HG03196 (cell line): ENCODE measurements at regions not wholly inside any gene's neighbourhood (a gene's known extent, or its start where the extent isn't known, plus 50 kb on each side); places are given as distances from the start of the nearest gene placed in this dataset.

Experiments used
- ATAC-seq: cut with Tn5 transposase; IDR thresholded peaks from one replicate; pipeline ENCODE4 v1.9.1; 2021; ENCODE audit not compliant: unreplicated experiment

DNA sequence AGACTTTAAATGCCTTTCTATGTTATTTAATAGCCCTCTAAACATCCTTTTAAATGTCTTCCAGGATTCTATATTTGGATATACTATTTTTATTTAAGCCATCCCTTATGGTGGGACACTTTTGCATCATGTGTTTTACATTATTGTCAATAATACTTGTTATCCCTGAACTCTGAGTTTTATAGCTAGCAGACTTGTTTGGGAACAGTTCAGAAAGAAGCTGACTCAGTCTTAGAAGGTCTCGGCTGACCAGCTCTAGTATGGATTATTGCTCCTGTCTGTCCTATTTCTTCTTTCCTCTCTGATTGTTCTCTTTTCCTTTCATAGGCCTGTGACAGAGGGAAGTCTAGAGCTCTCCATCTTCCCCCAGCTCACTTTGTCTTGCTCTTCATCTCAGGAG is 77.3 kb upstream of the CXCR4 start:
- no peak for ATAC-seq

DNA sequence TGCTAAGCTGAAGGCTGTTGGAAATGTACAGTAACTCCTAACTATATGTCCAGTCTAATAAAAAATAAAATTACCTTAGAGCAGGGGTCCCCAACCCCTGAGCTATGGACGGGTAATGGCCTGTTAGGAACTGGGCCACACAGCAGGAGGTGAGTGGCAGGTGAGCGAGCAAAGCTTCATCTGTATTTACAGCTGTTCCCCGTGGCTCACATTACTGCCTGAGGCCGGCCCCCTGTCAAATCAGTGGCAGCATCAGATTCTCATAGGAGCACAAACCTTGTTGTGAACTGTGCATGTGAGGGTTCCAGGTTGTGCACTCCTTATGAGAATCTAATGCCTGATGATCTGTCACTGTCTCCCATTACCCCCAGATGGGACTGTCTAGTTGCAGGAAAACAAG is 73.1 kb upstream of the CXCR4 start:
- ATAC-seq: no peak

DNA sequence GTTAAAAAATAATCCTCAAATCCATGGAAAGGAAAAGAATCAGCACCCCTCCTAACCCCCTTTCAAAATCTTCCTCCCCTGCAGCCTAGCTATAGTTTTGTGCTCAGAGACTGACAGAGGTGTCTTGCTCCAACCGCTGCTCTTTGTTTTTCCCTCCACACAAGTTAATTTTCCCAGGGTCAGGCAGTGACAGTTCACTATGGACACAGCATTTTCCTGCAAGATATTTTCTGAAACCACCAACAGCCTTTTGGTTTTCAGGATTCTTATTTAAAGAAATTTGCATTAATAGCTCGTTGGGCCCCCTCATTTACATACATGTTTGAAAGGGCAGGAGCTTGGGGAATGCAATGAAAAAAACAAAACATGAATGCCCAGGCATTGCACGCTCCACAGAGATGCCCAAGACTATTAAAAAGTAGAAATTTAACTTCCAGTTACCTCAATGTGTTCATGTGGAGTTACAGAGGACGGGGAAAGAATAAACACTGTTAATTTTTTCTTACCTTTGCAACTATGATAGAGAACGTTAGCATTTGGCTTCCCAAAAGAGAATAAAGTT is 71.4 kb upstream of the CXCR4 start:
- ATAC-seq: no peak

DNA sequence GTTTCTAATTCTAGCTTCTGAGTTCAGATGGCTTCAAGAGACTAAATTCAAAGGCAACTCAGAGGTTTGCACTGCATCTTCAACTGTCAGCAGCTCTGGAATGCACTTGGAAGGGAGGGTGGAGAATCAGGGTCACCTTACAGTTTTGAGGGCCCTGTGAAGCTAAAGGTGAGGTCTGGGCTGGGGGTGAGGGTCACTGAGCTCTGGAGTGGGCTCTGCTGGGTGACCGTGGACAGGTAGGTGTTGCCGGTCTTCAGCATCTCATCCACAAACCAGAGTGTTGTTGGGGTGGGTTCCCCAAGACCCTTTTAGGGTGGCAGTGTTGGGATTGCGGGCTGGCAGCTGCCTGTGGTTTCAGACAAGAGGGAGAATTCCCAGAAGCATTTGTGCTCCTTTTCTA is 70.1 kb upstream of the CXCR4 start:
- ATAC-seq: no peak

DNA sequence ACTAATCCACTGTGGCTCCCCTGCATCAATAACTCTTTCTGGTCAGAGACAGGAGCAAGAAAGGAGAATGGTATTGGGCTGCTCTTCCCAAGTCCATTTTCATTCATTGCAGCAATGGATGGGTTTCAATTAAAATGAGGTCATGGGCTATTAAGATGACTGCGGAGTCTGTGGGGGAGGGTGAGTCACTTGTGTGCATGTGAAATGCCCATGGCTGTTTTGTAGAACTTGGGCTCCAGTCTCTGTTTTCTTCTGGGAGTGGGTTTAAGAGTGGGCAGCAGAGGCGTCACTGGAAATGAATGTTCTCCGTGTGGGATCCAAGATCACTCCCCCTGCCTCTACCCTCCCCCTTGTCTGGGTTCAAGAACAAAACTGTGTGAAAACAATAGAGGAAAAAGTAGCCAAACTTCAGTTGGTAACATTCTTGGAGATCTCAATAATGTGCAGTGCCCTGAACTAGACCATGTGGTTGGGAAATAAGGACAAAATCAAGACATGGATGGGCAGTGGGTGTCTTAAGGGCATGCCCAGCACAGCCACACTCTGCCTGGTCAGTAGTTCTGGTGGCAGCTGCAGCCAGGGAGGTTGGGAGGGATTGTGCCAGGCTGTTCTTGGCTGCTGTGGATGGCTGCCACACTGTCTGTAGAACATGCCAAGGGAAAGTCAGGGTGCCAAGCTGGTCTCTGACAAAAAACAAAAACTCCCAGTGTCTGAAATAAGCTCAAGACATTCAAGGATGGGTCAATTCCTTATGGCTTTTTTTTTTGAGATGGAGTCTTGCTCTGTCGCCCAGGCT is 68.2 kb upstream of the CXCR4 start:
- ATAC-seq: no peak

DNA sequence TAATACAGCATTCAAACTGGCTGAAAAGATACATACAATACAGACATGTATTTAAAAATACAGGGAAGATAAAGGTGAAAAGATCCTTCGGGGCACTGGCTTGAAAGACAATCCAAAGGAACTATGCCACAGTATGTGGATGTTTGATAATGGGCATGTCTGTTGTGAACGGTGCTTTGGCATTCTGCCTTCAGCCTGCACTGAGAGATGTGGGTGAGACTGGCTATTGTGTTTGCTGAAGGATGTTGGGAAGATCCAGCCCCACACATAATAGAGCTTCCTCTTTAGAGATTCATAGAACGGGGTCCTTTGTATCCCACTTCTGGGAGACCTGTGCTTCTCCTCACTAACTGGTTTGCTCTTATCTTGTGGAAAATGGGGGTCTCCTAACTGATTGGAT is 65.1 kb upstream of the CXCR4 start:
- ATAC-seq: no peak

DNA sequence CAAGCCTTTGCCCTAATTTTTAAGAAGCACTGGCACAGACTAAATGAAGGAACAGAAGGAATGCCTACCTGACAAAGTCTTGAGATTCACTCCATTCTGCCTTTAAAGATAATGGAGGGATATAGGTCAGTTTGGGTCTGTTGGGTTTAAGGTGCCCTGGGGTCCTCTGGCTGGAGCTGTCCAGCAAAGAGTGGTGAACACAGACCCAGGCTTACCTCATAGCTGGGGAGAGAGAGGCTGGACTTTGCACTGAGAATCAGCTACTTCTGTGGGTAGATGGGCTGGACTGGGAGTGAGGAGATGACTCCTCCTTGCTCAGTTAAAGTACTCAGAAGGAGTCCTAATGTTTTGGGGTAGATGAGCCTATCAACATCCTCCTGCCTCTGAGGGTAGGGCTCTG is 64.4 kb upstream of the CXCR4 start:
- ATAC-seq: no peak

DNA sequence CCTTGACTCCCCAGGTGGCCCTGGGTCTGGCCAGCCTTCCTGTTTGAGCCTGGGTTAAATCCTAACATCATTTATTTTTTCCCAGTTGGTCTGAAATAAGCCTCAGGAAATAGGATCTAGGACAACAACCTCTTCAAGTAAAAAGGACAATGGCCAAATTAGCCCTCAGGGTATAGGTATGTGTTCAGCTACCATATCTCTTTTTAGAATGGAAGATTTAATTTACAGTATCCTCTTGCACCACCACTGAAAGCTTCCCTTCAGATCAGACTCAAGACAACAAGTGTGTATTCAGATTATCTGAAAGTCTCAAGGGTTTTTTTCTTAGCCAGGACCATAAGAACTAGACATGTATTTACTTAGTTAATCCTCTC is 61.6 kb upstream of the CXCR4 start:
- ATAC-seq: no peak

DNA sequence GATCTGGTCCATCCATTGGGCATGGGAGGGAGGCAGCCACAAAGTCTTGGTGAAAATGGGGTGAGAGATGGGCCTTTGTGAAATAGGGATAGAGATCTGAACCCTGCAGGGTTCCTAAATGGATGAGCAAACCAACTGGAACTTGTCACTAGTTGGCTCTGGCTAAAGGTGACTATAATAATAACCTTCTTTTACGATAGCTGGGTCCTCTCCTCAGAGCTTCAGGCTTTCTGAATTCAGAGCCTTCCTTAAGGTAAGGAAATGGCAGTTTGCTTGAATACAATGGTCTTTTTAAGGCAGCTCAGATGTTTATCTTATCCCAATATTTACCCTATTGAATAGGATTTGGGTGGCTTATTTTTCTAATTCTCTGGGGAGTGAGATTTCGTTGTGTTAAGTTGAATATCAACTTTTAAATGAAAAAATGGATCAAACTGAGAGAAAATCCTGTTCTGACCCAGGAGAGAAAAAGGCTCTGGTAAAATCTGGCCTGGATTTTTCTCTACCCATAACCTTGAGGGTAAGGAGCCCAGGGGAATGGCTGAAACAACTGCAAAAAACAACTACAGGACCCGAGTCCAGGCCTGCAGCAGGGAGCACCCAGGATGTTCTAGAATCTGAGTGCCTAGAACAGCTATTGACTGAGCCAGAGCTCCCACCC is 61.1 kb upstream of the CXCR4 start:
- no peak for ATAC-seq

DNA sequence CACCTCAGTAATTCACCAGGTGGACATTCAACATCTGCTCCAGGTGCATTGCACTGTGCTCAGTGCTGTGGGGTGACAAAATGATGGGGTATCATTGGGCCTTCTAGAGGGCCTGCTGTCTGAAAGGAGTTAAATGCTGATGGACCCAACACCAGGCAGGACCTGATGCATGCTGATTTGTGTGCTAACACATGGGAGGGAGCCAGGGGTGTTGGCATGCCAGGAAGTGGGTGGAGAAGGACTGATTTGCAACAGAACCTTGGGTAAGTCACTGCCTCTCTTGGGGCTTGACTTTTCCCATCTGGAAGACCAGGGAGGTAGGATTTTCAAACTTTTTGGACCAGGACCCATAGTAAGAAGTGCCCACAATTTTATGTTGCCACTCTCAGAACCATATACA is 57.9 kb upstream of the CXCR4 start:
- no peak for ATAC-seq

DNA sequence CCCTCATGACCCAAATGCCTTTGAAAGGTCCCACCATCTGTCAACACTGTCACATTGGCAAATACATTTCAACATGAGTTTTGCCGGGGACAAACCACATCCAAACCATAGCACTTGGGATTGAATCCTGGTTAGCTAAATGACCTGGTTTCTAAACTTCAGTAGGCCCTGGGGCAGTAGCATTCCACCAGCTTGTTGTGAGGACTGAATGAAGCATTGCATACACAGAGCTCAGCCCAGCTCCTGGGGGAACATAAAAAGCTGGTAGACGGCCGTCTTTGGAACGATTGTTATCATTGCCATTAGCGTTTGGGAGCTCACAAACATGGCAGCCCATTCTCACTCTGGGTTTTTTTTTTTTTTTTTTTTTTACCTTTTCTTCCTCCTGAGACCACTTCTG is 57.5 kb upstream of the CXCR4 start:
- ATAC-seq: no peak

DNA sequence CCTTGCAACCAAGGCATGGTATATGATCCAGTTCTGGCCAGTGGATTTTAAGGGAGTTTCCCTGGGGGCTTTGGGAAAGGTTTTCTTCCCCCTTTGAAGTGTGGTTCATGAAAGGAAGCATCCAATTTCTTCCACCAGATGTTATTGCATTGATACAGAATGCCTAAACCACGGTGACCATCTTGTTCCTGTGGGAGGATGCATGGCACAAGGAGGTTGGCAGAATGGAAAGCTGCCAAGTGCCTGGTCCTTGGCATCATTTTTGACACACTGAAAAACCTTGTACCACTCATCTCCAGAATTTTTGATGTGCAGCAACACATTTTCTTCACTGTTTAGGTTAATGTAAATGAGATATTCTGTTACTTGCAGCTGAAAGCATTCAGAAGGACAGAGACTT is 55.2 kb upstream of the CXCR4 start:
- no peak for ATAC-seq

DNA sequence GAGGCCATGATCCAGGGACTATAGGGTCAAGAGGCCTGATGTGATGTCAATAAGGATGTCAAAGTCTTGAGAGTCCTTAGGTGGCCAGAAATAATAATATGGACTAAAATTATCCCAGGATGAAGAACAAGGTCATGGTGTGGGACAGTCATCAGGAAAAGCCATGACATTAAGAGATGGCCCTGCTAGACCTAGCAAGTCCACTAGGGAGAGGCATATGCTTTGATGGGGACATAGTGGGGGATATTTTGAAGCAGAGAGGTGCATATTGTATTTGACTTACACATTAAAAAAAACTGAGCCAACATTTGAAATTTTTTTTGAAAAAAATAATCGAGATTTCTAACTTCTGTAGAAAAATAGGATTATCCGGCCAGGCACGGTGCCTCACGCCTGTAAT is 53.3 kb upstream of the CXCR4 start:
- no peak for ATAC-seq

DNA sequence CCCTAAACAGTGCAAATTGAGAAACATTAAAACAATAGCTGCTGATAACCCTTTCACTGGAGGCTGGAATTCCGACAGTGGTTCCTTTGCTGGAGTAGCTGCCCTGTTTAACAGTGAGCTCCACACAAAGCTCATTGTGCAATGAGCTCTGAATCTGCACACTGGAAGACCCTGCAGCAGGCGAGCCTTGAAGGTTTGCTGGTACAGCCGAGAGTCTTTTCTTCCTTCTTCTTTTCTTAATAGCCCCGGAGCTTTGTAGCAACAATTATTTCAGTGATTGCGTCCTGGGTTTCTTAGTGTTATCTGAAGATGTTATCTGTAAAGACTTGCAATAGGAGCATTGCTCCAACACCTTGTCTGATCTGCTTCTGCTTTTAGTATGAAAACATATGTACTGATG is 50.8 kb upstream of the CXCR4 start:
- no peak for ATAC-seq

DNA sequence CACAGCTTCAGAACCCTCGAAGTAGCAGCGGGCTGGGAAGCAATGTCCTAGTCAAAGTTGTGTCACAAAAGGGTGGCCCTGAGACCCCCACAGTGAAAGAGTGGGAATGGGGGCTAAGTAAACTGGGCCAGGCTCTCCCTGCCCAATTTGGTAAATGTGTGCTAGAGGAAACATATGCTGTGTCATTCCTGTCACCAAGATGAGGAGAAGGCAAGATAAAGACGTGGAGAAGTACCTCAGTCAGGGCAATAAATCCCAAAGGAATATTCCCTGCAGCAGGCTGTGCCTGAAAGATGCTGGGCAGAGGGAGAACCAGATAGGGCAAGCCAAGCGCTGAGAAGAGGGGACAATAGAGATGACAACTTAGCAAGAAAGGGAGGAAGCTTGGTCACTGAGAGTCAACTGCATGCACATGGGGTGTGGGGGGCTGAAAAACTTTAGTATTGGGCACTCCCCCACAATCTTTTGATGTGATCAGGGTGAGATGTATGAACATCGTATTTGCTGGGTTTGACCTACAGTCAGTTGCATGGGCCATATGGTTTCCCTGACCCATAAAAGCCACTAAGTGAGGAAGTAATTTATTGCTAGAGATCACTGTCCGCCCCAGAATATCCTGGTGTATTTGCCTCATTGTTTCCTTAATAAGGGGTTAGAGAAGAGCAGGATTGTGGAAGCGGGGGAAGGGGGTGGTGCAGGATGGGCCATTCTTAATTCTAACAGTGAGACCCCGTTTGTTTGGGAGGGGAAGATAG is 49.9 kb upstream of the CXCR4 start:
- no peak for ATAC-seq
